Mammary epithelial cell (primary cell): ENCODE measurements at regions not wholly inside any gene's neighbourhood (a gene's known extent, or its start where the extent isn't known, plus 50 kb on each side); places are given as distances from the start of the nearest gene placed in this dataset.

Source experiments
- CTCF ChIP-seq, 2 donors: IDR thresholded peaks in 1 of 2; conservative IDR thresholded peaks in 1 of 2; 2 replicates each; pipeline ENCODE4 v1.5.1; 2011 to 2012; ENCODE audit warnings: inconsistent platforms in 2 of 2, low read length in 2 of 2, mild to moderate bottlenecking in 2 of 2, control low read depth in 1 of 2, low read depth in 1 of 2; ENCODE audit not compliant: insufficient read depth in 1 of 2; ENCODE audit errors: extremely low read depth in 1 of 2
- EZH2 ChIP-seq: IDR thresholded peaks from 2 replicates; pipeline ENCODE4 v1.6.1; 2012; ENCODE audit warnings: low read length, inconsistent platforms, borderline replicate concordance

- TF ChIP-seq CTCF (conservative IDR thresholded peaks at IDR 0.05 in 1 of 2, IDR thresholded peaks at IDR 0.05 in 1 of 2; ENCODE audit: extremely low read depth in 1 of 2, insufficient read depth in 1 of 2, low read depth in 1 of 2, low read length in 2 of 2) (no peak), EZH2 (no peak)
These were observed 247.5 kb upstream of the RPS23 start for GRCh38 chr5:82525626-82526025.
